ENCODE measurements at regions not wholly inside any gene's neighbourhood (a gene's known extent, or its start where the extent isn't known, plus 50 kb on each side); places are given as distances from the start of the nearest gene placed in this dataset.

GRCh38 chr20:5463007-5463686 lies 146.4 kb upstream of the PROKR2 start:
- no peak overlapping the region for H3K27ac ChIP-seq (ENCODE audit: insufficient read length, low read depth, low read length)
- H3K4me2 ChIP-seq (ENCODE audit: insufficient read depth, insufficient read length, low read length): no peak overlapping the region
- H2BK120ac ChIP-seq (ENCODE audit: low read depth, low read length, poor library complexity, severe bottlenecking): no peak overlapping the region
- no peak overlapping the region for H2BK15ac ChIP-seq (ENCODE audit: low read depth, low read length)
- no peak for DNase-seq
- no peak overlapping the region for H2AFZ ChIP-seq (ENCODE audit: low read length)
- no peaks in the 10 kb centered on the region for H3K79me2 ChIP-seq (ENCODE audit: insufficient read depth, low read length)
- TF ChIP-seq CTCF (conservative IDR thresholded peaks at IDR 0.05): no peak
- peaks cover 0 to 3% (median 0%) of the 10 kb centered on the region in 3 experiments; a peak in 1 of 7 replicates for H3K36me3 Mint-ChIP-seq (ENCODE audit: insufficient read depth in 1 of 3, low read depth in 3 of 3)
- no peak overlapping the region for H4K91ac ChIP-seq (ENCODE audit: insufficient read length, low read depth, low read length)
- H3K9me3 ChIP-seq (ENCODE audit: control insufficient read depth, low read depth, low read length): peaks cover 7% of the 10 kb centered on the region
- no peak overlapping the region for H2AK5ac ChIP-seq (ENCODE audit: insufficient read length, low read length)
- no peak overlapping the region for H3K23ac ChIP-seq (ENCODE audit: insufficient read length, low read depth, low read length)
- H3K27me3 ChIP-seq (ENCODE audit: insufficient read depth, low read length): no peaks in the 10 kb centered on the region
- no peaks in the 10 kb centered on the region for H3K79me1 ChIP-seq (ENCODE audit: insufficient read depth, low read depth, low read length, poor library complexity, severe bottlenecking)
- H3K18ac ChIP-seq (ENCODE audit: insufficient read length, low read depth, low read length): no peak overlapping the region
- H3K9ac ChIP-seq (ENCODE audit: extremely low read depth, insufficient read length, low read length): no peak overlapping the region
- no peaks in the 10 kb centered on the region for H3K23me2 ChIP-seq (ENCODE audit: insufficient read length, low read depth, low read length, poor library complexity, severe bottlenecking)
- H2BK5ac ChIP-seq (ENCODE audit: insufficient read length, low read length): no peak overlapping the region
- no peaks in the 10 kb centered on the region for H4K20me1 ChIP-seq (ENCODE audit: control insufficient read depth, insufficient read depth, insufficient read length)
- H4K8ac ChIP-seq (replicated peaks; ENCODE audit: insufficient read length, low read depth, low read length): no peak overlapping the region
- WGBS (ENCODE audit: extremely low coverage, insufficient read length, low lambda C conversion rate): no CpG with 5 or more reads among the region's 8 CpGs
- no peaks in the 10 kb centered on the region; the same call in 1 of the 2 replicates for H3K4me1 ChIP-seq (ENCODE audit: insufficient read depth, low read length)
- no peak overlapping the region for H3K14ac ChIP-seq (ENCODE audit: insufficient read depth, low read length)
- no peak overlapping the region for H2BK12ac ChIP-seq (ENCODE audit: insufficient read length, low read depth, low read length)
- no peak overlapping the region for H3K56ac ChIP-seq (ENCODE audit: insufficient read length, low read depth, low read length)
- H4K5ac ChIP-seq (ENCODE audit: insufficient read length, low read depth, low read length): no peak overlapping the region
- H3K9me3 Mint-ChIP-seq: peaks cover 21 to 28% of the 10 kb centered on the region in 2 experiments
- peaks cover 3 to 5% of the 10 kb centered on the region in 2 experiments for H3K4me1 Mint-ChIP-seq
- H3K4me3 Mint-ChIP-seq: no peak overlapping the region
- H2BK20ac ChIP-seq (ENCODE audit: low read depth, low read length, poor library complexity, severe bottlenecking): no peak overlapping the region
- no peak overlapping the region for H3T11ph ChIP-seq (ENCODE audit: low read length)
- no peak overlapping the region for H3K4ac ChIP-seq (ENCODE audit: low read depth, low read length)
- H3K27ac Mint-ChIP-seq: no peak overlapping the region
- peaks cover 23% of the 10 kb centered on the region for H3K27me3 Mint-ChIP-seq (ENCODE audit: low read depth)

Data from H9 (cell line).